ENCODE measurements at regions not wholly inside any gene's neighbourhood (a gene's known extent, or its start where the extent isn't known, plus 50 kb on each side); places are given as distances from the start of the nearest gene placed in this dataset.

- TF ChIP-seq CTCF (IDR thresholded peaks at IDR 0.05 in 8 of 11, conservative IDR thresholded peaks at IDR 0.05 in 3 of 11) (no peak), POLR2AphosphoS5 (IDR thresholded peaks at IDR 0.05) (no peak), POLR2A (IDR thresholded peaks at IDR 0.05) (no peak)
Measured at GRCh38 chr11:39205236-39205995, 2254.0 kb downstream of the LRRC4C start.

Measured in spleen (tissue), 7 donors.